Skin of body (tissue), 1 donor: ENCODE measurements at regions not wholly inside any gene's neighbourhood (a gene's known extent, or its start where the extent isn't known, plus 50 kb on each side); places are given as distances from the start of the nearest gene placed in this dataset.
"Not testable (repeated sequence)": the region's sequence is repeated elsewhere in the genome, so short reads cannot be mapped to it uniquely, and the experiment has no call there.

Source experiments
- DNase-seq: peaks from one replicate; lab custom pipeline; 2025; lab: John Stamatoyannopoulos, UW

DNA sequence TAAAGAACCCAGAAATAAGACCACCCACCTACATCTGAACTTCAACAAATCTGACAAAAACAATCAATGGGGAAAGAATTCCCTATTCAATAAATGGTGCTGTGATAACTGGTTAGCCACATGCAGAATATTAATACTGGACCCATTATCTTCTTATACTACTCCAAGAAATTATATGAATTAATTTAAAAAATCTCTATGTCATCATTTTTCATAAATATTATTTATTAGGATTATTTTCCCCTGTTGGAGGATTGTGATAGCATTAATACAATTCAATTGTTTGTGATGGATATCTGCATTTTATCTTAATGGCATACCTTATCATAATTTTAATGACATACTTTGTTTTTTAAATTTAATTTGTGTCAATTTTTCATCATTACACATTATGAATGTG lies 682.2 kb upstream of the CTNND2 start:
- DNase-seq: no peak

GRCh38 chr5:12578803-12579202 lies 674.6 kb upstream of the CTNND2 start:
- DNase-seq: not testable (repeated sequence)

DNA sequence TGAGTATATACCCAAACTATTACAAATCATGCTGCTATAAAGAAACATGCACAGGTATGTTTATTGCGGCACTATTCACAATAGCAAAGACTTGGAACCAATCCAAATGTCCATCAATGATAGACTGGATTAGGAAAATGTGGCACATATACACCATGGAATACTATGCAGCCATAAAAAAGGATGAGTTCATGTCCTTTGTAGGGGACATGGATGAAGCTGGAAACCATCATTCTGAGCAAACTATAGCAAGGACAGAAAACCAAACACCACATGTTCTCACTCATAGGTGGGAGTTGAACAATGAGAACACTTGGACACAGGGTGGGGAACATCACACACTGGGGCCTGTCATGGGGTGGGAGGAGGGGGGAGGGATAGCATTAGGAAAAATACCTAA lies 672.7 kb upstream of the CTNND2 start:
- DNase-seq: not testable (repeated sequence)

DNA sequence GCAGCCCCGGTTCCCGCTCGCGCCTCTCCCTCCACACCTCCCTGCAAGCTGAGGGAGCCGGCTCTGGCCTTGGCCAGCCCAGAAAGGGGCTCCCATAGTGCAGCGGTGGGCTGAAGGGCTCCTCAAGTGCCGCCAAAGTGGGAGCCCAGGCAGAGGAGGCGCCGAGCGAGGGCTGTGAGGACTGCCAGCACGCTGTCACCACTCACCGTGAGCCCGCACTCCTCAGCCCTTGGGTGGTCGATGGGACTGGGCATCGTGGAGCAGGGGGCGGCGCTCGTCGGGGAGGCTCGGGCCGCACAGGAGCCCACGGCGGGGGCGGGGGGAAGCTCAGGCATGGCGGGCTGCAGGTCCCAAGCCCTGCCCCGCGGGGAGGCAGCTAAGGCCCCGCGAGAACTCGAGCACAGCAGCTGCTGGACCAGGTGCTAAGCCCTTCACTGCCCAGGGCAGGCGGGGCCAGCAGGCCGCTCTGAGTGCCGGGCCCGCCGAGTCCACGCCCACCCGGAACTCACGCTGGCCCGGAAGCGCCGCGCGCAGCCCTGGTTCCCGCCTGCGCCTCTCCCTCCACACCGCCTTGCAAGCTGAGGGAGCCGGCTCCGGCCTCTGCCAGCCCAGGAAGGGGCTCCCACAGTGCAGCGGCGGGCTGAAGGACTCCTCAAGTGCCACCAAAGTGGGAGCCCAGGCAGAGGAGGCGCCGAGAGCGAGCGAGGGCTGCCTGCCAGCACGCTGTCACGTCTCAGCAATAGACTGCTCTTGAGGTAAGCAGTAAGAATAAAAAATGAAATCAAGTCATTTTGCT lies 670.2 kb upstream of the CTNND2 start:
- DNase-seq: not testable (repeated sequence)

- not testable (repeated sequence) for DNase-seq
These were observed 669.7 kb upstream of the CTNND2 start for GRCh38 chr5:12573916-12574297.

- no peak for DNase-seq
These were observed 666.4 kb upstream of the CTNND2 start for GRCh38 chr5:12570688-12571087.

DNA sequence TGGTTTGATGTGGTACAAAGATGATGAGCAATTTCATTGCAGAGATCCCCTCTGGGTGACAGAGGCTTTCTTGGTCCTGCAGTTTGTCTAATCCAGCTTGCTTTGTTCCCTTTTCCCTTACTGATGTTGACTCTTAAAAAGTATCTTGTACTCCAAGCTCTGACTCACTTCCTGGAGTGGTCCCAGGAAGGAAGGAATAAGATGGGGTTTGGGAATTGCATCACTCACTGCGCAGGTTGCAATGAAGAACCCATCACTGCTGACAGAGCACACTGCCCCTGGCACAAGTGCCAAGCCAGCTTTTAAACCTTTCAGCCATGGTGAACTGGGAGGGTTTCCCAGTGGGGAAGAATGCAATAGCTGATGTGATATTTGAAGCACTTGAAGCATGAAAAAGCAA lies 662.2 kb upstream of the CTNND2 start:
- DNase-seq: no peak

DNA sequence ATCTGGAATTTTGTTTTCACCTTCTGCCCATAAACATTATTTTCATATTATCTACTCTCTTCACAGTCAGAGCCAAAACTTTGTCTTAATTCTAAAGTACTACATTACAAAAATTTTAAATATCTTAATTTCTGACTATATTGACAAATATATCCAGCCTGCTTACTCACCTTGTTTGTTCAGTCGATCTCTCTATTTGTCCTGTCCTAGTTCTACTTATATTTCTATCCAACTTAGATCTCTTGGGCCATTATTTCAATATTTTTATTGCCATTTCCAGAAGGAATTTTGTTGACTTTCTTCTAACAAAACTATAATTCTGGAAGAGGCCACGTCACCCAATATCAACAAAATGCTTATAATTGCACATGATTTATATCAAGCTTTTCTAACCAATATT lies 652.8 kb upstream of the CTNND2 start:
- DNase-seq: no peak

DNA sequence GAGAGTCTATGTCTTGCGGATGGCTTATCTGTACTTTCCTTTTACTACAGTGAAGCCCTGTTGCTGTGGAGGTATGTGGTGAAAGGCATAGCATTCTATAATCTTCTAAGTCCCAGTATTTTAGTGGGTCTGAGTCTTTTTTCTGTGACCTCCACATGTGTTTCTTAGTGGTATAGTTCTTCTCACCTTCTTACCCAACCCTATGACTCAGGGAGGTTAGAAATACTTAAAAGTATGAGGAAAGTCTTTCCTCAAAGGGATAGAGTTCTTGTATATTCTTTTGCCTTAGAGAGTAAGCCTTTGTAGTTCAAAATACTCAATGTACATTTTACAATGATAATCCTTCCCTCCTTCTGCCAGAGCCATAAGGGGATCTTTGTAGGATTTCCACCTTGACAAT lies 621.9 kb upstream of the CTNND2 start:
- no peak for DNase-seq

DNA sequence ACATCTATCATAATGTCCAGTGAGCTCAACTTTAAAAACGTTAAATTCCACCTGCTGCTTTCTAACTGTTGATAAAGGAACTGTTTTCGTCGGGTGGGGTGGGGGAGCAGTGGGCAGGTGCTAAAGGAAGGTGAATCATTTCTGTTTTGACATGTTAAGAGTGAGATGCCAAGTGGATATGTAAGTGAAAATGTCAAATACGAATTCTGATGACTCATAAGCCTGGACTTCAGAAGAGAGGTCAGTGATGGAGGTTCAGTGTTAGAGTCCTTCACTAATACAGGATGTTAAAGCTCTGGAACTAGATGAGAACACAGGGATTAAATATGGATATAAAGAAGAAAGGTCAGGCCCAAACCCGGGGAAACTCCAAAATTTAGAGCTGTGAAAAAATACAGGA lies 617.9 kb upstream of the CTNND2 start:
- no peak for DNase-seq

DNA sequence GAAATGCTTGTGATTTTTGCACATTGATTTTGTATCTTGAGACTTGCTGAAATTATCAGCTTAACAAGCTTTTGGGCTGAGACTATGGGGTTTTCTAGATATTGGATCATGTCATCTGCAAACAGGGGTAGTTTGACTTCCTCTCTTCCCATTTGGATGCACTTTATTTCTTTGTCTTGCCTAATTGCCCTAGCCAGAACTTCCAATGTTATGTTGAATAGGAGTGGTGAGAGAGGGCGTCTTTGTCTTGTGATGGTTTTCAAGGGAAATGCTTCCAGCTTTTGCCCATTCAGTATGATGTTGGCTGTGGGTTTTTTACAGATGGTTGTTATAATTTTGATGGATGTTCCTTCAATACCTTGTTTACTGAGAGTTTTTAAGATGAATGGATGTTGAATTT lies 600.7 kb upstream of the CTNND2 start:
- DNase-seq: not testable (repeated sequence)

DNA sequence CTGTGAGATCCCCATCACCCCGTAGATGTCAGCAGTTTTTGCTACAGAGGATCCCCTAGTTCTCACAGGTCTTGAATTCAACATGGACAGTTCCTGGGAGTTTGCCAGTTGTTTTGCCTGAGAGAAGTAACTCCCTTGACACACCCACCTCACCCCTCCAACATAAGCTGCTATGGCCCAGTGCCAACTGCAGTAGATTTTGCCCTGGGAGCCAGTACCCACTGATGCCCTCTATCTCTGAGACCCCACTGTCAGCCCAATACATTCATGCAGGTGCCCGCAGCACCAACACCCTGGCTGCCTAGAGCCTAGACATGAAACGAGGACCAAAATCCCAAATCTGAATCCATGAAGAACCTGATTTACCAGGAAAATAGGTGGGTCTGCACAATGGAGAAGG lies 583.9 kb upstream of the CTNND2 start:
- no peak for DNase-seq

DNA sequence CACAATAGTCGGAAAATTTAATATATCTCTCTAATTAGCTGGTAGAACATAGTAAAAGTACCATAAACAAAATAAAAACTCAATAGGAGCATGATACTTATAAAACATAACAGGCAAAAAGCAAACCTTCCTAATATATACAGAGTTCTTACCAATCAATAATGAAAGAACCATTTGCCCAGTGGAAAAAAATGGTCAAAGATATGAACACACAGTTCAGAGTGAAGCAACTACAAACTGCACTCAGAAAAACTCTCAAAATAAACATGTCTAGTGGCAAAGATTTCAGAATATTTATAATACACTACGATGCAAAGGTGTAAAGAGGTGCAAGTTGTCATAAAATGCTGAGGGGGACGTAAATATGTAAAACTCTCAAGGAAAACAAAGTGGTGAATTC lies 576.2 kb upstream of the CTNND2 start:
- DNase-seq: no peak

GRCh38 chr5:12477554-12477953 lies 573.3 kb upstream of the CTNND2 start:
- DNase-seq: no peak

GRCh38 chr5:12467799-12468198 lies 563.6 kb upstream of the CTNND2 start:
- DNase-seq: no peak

GRCh38 chr5:12460493-12461261 lies 556.4 kb upstream of the CTNND2 start:
- DNase-seq: no peak

DNA sequence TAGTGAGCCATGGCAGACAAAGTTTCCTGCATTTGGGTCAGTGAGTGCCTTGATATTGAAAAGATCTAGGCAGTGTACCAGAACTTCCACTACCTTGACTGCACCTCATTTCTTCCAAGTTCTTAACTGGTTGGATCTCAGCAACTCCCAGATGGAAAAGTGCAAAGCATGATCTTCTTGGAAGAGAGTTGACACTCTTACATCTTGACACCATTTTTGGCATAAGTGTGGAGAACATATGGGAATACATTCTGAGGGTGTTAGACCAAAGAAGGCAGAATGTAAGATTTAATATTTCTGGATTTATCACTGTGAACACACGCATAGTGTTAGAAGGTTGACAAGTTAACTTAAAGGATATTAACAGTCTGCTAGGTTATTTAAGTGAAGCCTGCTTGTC lies 555.1 kb upstream of the CTNND2 start:
- no peak for DNase-seq

DNA sequence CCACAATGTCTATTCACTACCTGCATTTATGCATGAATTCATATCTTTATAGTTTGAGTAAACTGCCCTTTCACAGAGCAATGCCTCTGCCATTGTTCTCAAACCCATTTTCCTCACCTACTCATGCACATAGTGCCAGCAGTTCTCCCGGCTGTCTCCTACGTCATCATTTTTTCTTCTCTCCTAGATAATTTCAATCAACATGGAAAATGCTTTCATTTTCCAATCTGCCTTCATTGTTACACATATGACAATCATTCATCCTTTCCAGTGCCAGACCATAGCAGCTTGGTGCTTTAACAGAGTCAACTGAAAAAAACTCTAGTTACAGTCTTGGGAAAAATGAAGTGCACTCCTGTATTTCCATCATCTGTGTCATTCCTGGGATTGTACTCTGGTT lies 514.8 kb upstream of the CTNND2 start:
- no peak for DNase-seq

- no peak for DNase-seq
These were observed 509.3 kb upstream of the CTNND2 start for GRCh38 chr5:12413585-12413984.

DNA sequence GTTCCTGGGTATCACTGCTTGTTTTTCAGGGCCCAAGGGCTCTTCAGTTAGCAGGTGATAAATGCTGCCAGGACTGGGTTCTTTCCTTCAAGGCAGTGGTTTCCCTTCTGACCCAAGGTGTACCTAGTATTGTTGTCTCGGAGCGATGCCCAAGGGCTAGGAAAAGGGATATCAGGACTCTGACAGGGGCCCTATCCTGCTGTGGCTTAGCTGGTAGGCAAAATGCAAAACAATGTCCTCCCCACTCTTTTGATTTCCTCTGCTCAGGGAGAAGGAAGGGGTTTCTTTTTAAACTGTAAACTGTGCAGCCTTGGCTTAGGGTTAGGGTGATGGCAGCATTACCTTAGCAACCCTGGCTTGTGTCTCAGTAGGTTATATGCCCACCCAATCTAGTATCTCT lies 508.8 kb upstream of the CTNND2 start:
- no peak for DNase-seq

- no peak for DNase-seq
These were observed 495.6 kb upstream of the CTNND2 start for GRCh38 chr5:12399868-12400267.

- DNase-seq: no peak
These were observed 488.0 kb upstream of the CTNND2 start for GRCh38 chr5:12392246-12392645.

DNA sequence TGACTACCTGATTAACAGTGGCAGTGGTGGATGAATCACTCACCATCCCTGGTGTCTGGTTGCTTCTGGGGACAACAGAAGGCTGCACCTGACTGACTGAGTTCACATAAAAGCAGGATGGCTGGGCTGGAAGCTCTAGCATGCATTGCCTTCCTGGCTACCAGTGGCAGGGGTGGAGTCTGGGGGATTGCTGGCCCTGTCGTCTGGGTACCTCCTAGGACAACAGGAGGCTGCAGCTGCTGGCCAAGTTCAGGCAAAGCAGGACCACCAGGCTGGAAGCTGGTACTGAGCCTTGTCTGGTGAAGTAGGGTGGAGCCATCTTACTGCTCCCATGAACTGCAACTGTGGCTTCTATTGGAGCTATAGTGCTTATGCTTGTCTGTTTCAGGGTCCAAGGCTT lies 480.8 kb upstream of the CTNND2 start:
- DNase-seq: no peak
